ENCODE measurements at regions not wholly inside any gene's neighbourhood (a gene's known extent, or its start where the extent isn't known, plus 50 kb on each side); places are given as distances from the start of the nearest gene placed in this dataset.

DNA sequence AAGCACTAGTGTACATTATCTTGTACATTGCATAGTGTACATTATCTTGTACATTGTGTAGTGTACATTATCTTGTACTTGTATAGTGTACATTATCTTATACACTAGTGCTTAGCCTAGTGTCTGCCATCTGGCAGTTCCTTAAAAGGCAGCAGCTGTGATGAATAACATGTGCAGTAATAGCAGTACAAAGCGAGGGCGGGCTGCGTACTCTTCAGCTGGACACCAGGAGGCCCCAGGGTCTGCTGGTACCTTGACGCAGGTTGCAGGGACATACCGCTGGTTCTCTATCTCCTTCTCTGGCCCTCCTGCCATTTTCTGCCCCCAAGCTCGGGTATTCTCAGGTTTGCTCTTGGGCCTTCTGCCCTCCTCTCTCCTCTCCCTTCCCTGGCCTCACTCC lies 149.6 kb downstream of the SEC16B start:
- no peak for ATAC-seq (replicated peaks)
- no peak for DNase-seq
- Mint-ChIP-seq H3K4me1 (no peaks in the 10 kb centered on the region), H3K27me3 (no peaks in the 10 kb centered on the region), H3K4me3 (no peak overlapping the region), H3K9me3 (peaks cover 6 to 8% of the 10 kb centered on the region in 2 donors), H3K27ac (no peak overlapping the region), H3K36me3 (no peaks in the 10 kb centered on the region)

DNA sequence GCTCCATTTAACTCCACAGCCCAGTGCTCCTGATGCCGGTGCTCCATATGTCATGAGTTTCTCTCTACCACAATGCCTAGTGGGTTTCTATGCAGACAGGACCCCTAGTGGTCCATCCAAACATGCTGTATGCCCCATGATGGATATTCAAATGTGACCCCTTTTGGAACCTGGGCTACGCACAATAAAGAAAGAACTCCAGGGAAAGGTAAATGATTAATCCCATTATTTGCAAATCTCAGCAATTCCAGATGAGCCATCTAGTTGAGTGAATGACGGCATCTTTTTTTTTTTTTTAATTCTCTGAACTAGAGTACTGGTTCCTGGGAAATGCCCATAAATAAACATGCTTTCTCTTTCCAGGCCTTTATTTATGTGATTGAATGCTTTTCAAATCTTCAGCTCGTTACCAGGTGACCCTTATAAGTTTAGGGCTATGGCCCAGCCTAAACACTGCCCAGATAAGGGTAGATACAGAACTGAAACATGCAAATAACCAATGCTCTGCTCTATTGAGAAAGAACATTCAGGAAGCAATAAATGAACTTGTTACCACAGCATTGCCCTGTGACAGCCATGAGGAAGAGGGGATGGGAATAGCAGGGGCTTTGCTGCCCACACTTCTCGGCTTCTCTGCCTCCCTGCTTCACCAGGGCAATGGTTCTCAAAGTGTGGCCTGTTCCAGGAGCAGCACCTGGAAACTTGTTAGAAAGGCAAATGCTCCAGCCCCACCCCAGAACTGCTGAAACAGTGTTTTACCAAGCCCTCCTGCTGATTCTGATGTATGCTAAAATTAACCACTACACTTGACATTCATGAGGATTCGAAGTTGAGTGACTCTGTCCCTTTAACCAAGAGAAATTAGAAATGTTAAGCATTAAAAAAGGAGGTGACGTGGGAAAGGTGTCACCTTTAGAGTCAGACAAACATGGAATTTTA lies 151.7 kb downstream of the SEC16B start:
- H3K4me3 Mint-ChIP-seq: no peak overlapping the region
- DNase-seq: no peak
- H3K9me3 Mint-ChIP-seq: peaks cover 8 to 10% of the 10 kb centered on the region in 2 donors
- H3K36me3 Mint-ChIP-seq: no peaks in the 10 kb centered on the region
- no peaks in the 10 kb centered on the region for H3K27me3 Mint-ChIP-seq
- no peak overlapping the region for H3K27ac Mint-ChIP-seq
- no peaks in the 10 kb centered on the region for H3K4me1 Mint-ChIP-seq
- peak in 1 of 2 donors; percentile 56 for ATAC-seq (replicated peaks)

DNA sequence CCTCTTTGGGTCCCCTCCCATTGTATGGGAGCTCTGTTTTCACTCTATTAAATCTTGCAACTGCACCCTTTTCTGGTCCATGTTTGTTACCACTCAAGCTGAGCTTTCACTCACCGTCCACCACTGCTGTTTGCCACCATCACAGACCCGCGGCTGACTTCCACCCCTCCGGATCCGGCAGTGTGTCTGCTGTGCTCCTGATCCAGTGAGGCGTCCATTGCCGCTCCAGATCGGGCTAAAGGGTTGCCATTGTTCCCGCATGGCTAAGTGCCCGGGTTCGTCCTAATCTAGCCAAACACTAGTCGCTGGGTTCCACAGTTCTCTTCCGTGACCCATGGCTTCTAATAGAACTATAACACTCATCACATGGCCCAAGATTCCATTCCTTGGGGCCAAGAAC lies 157.2 kb downstream of the SEC16B start:
- H3K27me3 Mint-ChIP-seq: no peaks in the 10 kb centered on the region
- DNase-seq: no peak
- no peak overlapping the region for H3K27ac Mint-ChIP-seq
- H3K9me3 Mint-ChIP-seq: peaks cover 8 to 10% of the 10 kb centered on the region in 2 donors
- no peak for ATAC-seq (replicated peaks)
- H3K4me1 Mint-ChIP-seq: no peaks in the 10 kb centered on the region
- H3K4me3 Mint-ChIP-seq: no peak overlapping the region
- H3K36me3 Mint-ChIP-seq: no peaks in the 10 kb centered on the region

DNA sequence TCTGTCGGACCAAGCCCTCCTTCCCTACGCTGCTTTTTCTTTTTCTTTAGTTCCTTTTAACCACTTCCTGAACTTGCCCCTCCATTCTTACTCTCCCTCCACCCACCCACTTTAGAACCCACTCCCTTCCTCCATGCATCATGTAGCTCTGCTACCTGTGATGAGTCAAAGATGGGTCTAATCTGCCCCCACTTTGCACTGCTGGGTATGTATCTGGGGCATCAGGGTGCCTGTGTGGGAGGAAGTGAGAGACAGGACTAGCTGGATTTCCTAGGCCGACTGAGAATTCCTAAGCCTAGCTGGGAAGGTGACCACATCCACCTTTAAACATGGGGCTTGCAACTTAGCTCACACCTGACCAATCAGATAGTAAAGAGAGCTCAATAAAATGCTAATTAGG lies 157.7 kb downstream of the SEC16B start:
- Mint-ChIP-seq H3K4me1 (no peaks in the 10 kb centered on the region), H3K4me3 (no peak overlapping the region), H3K27ac (no peak overlapping the region), H3K36me3 (no peaks in the 10 kb centered on the region), H3K27me3 (no peaks in the 10 kb centered on the region), H3K9me3 (peaks cover 8 to 10% of the 10 kb centered on the region in 2 donors)
- ATAC-seq (replicated peaks) (no peak), DNase-seq (no peak)

DNA sequence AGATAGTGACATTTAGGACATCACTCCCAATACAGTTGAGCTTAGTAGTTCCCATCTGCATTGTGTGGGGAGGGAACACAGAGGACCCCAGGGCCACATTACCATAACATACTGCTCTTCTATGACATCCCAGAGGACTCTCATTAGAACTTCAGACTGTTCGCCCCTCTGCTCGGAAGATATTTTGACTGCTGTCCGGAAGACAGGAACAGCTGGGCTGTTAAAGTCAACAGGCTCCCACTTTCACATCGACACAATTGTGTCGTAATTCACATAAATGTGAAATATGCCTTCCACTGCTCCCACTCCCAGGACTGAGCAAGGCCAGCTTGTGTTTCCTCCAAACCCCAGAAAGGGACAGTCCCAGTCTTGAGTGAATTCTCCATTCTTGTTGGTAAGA lies 158.4 kb downstream of the SEC16B start:
- Mint-ChIP-seq H3K27ac (no peak overlapping the region), H3K36me3 (no peaks in the 10 kb centered on the region), H3K9me3 (peaks cover 3 to 6% of the 10 kb centered on the region in 2 donors), H3K4me1 (no peaks in the 10 kb centered on the region), H3K4me3 (no peak overlapping the region), H3K27me3 (no peaks in the 10 kb centered on the region)
- DNase-seq (no peak), ATAC-seq (replicated peaks) (no peak)

DNA sequence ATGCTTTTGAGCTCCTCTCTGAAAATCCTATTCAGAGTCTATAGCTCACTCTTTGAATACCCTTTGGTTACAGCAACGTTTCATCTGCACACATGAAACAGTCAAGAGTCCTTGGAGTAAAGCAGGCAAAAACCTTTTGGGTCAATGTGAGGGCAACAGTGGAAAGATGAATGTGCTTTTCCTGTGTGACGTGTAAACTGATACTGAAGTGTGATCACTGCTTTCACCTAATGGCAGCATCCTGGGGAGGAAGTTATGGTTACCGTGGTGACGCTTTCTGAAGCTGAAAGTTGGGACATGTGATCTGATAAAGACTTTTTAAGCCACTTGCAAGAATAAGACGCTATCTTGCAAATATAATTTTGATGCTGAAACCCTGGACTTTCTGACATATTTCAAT lies 160.0 kb downstream of the SEC16B start:
- no peaks in the 10 kb centered on the region for H3K36me3 Mint-ChIP-seq
- peaks cover 4 to 6% of the 10 kb centered on the region in 2 donors for H3K9me3 Mint-ChIP-seq
- H3K27ac Mint-ChIP-seq: no peak overlapping the region
- H3K27me3 Mint-ChIP-seq: no peaks in the 10 kb centered on the region
- no peak overlapping the region for H3K4me3 Mint-ChIP-seq
- H3K4me1 Mint-ChIP-seq: no peaks in the 10 kb centered on the region
- ATAC-seq (replicated peaks): no peak
- DNase-seq: no peak

DNA sequence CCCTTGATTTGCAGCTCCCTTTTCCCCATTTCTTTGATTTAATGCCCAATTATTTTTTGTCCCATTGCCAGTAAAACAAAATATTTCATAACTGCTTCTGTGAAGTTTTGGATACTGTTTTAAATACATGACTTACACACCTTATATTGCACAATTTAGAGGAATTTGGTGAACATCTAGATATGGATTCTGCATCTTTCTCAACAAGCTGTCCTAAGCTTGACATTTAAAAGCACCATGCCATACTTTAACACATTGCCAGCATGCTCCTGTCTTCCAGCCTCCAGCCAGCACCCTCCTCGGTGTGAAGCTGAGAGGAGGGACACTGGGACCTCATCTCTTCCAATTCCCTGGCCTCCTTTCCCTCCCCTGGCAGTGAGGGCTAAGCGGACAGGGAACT lies 167.6 kb downstream of the SEC16B start:
- no peaks in the 10 kb centered on the region for H3K27me3 Mint-ChIP-seq
- H3K9me3 Mint-ChIP-seq: peaks cover 10 to 13% of the 10 kb centered on the region in 2 donors
- H3K4me1 Mint-ChIP-seq: no peaks in the 10 kb centered on the region
- no peak overlapping the region for H3K4me3 Mint-ChIP-seq
- DNase-seq: no peak
- ATAC-seq (replicated peaks): no peak
- no peak overlapping the region for H3K27ac Mint-ChIP-seq
- H3K36me3 Mint-ChIP-seq: no peaks in the 10 kb centered on the region

DNA sequence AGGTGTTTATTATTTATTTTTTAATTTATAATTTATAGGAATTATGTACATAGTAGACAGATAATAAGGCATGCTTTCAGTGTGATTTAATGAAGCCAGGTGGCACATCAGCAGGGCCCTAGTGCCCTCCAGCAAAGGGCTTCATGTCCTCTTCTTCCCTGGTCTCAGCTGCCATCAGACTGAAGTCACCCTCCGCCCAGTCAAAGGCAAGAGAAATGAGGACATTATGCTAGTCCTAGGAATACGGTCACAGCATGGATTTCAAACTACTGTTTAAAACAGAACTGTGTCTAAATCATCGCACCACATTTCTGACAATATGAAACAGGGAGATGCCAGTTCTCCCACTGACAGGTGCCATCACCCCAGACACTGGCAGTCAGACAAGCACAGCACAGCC lies 168.1 kb downstream of the SEC16B start:
- H3K4me3 Mint-ChIP-seq: no peak overlapping the region
- peaks cover 12 to 13% of the 10 kb centered on the region in 2 donors for H3K9me3 Mint-ChIP-seq
- ATAC-seq (replicated peaks) (no peak), DNase-seq (no peak)
- H3K36me3 Mint-ChIP-seq: no peaks in the 10 kb centered on the region
- H3K27ac Mint-ChIP-seq: no peak overlapping the region
- no peaks in the 10 kb centered on the region for H3K4me1 Mint-ChIP-seq
- H3K27me3 Mint-ChIP-seq: no peaks in the 10 kb centered on the region

DNA sequence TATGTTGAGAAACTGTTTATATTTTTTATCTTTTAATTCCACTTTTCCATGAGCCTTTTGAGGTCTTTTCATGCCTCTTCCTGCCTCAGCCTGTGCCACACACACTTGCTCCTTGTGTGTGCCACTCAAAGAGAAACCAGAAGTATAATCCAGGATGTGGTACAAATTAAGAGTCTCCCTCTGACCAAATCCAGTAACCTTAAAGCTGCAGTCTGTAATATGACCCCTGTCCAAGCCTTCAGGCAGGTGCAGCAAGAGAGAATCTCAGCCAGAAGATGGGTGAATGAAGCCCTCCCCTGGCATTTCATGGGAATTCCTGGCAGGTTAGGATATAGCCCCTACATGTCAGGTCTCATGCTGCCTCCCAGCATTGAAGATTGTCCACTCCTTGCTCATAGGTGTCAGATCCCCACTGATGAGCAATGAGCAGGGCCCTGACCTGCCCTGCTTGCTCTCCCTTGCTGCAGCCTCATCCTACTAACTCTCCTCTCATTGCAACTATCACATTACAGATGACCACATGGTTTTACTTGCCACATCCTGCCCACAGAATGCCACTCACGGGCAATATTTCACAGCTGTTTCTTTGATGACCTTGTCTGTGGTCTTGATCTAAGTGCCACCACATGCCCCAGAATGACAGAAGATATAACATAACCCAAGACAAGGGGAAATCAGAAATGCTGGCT lies 169.3 kb downstream of the SEC16B start:
- DNase-seq (no peak), ATAC-seq (replicated peaks) (no peak)
- H3K27ac Mint-ChIP-seq: no peak overlapping the region
- no peaks in the 10 kb centered on the region for H3K4me1 Mint-ChIP-seq
- H3K27me3 Mint-ChIP-seq: no peaks in the 10 kb centered on the region
- H3K4me3 Mint-ChIP-seq: no peak overlapping the region
- H3K36me3 Mint-ChIP-seq: no peaks in the 10 kb centered on the region
- H3K9me3 Mint-ChIP-seq: peaks cover 9% of the 10 kb centered on the region in 2 donors

DNA sequence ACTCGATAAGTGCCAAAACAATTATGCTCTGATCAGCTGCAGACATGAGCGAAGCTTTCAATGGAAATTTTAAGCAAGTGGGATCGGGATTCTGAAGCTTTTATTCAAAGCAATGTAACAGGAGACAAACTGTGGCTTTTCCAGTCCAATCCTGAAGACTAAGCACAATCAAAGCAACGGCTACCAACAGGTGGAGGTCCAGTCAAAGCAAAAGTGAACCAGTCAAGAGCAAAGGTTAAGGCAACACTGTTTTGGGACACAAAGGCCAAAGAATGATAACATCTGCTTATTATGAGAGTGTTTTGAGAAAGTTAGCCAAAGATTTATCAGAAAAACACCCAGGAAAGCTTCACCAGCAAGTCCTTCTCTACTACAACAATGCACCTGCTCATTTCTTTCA lies 170.1 kb downstream of the SEC16B start:
- Mint-ChIP-seq H3K4me3 (no peak overlapping the region), H3K9me3 (peaks cover 8 to 9% of the 10 kb centered on the region in 2 donors)
- ATAC-seq (replicated peaks): no peak

DNA sequence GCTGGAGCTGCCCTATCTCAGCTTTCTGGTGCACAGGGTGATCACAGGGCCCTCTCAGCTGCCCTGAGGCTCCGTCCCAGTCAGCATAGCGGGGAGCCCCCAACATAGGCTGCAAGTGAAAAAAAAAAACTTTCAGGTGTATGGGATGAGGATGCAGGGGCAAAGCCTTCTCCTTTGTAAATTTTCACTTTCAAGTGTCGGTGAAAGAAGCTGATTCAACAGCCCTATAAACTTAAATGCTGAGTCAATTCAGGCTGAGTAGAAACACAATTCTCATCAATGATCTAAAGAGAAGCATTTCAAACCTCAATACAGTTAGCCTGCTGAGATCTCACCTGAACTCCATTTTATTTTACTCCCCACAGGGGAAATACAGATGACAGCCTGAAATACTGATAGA lies 171.2 kb downstream of the SEC16B start:
- H3K9me3 Mint-ChIP-seq: peaks cover 0 to 1% of the 10 kb centered on the region in 2 donors
- DNase-seq: no peak
- no peak for ATAC-seq (replicated peaks)
- no peak overlapping the region for H3K27ac Mint-ChIP-seq
- H3K27me3 Mint-ChIP-seq: no peaks in the 10 kb centered on the region
- H3K4me3 Mint-ChIP-seq: no peak overlapping the region
- no peaks in the 10 kb centered on the region for H3K4me1 Mint-ChIP-seq
- no peaks in the 10 kb centered on the region for H3K36me3 Mint-ChIP-seq

More for the DNA sequence above, 170.1 kb downstream of the SEC16B start:
- no peaks in the 10 kb centered on the region for H3K36me3 Mint-ChIP-seq
- H3K4me1 Mint-ChIP-seq: no peaks in the 10 kb centered on the region
- H3K27ac Mint-ChIP-seq: no peak overlapping the region
- no peaks in the 10 kb centered on the region for H3K27me3 Mint-ChIP-seq
- DNase-seq: no peak

DNA sequence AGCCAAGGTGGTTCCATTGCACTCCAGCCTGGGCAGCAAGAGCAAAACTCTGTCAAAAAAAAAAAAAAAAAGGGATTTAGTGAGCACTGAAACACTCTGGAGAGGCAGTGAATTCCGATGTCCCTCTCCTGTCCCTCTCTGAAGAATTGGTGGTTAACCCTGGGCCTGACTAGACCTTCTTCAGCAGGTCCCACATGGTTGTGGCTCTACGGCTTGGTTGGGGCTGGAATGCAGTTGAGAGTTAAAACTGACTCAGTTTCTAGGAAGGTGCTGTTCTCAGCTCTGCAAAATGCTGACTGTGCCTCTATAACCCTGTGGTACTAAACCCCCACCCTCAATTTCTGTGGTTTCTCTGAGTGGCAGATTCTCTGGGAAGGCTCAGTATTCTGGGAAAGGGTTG lies 173.3 kb downstream of the SEC16B start:
- Mint-ChIP-seq H3K4me3 (no peak overlapping the region), H3K27me3 (no peaks in the 10 kb centered on the region), H3K36me3 (no peaks in the 10 kb centered on the region), H3K9me3 (peaks cover 0 to 1% of the 10 kb centered on the region in 2 donors), H3K27ac (no peak overlapping the region), H3K4me1 (no peaks in the 10 kb centered on the region)
- no peak for DNase-seq
- ATAC-seq (replicated peaks): no peak

DNA sequence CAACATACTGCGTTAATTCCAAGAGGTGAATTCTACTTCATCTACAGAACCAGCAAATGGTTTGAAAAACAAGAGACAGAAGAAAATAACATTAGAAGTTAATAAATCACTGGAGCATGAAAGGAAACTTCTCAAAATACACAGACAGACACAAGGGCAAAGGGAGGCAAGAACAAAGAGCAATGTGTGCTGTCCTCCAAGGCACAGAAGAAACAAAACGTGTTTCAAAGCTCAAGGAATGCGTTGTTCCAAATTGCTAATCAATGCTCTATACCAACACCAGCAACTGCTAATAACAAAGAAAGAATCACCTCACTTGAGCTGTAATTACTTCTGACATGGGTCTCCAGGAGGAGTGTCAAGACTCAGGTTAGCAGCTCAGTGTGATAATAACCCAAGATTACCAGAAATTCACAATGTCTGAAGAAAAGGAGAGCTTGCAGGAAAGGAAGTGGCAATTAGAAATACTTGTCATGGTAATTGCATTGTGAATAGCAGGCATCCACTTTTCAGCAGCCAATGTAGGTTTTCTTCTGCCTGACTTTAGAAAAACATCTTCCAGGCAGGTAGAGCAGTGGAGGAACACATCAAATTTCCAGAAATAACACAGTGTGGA lies 175.4 kb downstream of the SEC16B start:
- Mint-ChIP-seq H3K27me3 (no peaks in the 10 kb centered on the region), H3K4me1 (no peaks in the 10 kb centered on the region), H3K36me3 (no peaks in the 10 kb centered on the region), H3K9me3 (peaks cover 0 to 3% of the 10 kb centered on the region in 2 donors), H3K27ac (no peak overlapping the region), H3K4me3 (no peak overlapping the region)
- ATAC-seq (replicated peaks) (no peak), DNase-seq (no peak)

DNA sequence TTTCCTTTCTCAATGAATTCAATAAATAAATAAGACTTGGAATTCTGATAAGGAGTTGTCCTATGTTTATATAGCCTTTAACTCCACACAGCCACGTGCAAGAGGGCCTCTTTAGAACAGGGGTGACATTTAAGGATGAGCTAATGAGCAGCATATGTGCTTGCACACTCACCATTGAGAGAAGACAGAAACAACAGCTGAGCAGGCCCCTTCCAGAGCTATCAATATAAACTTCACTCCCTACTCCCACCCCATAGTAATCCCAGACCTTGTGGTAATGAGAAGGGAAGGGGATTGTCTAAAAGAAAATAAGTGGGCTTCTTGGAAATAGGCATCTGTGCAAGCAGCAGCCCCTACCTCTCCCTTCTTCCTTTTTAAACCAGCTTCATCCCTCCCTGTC lies 176.0 kb downstream of the SEC16B start:
- no peak for DNase-seq
- Mint-ChIP-seq H3K27ac (no peak overlapping the region), H3K9me3 (peaks cover 0 to 3% of the 10 kb centered on the region in 2 donors), H3K4me1 (no peaks in the 10 kb centered on the region), H3K36me3 (no peaks in the 10 kb centered on the region), H3K27me3 (no peaks in the 10 kb centered on the region), H3K4me3 (no peak overlapping the region)
- no peak for ATAC-seq (replicated peaks)
